Breast epithelium (tissue), 3 donors: ENCODE measurements at regions not wholly inside any gene's neighbourhood (a gene's known extent, or its start where the extent isn't known, plus 50 kb on each side); places are given as distances from the start of the nearest gene placed in this dataset.

Experiments
- CTCF ChIP-seq, 3 donors: fragments of 450-650 bp; IDR thresholded peaks; one replicate each; pipeline ENCODE4 v1.5.1; 2016 to 2017; ENCODE audit warnings: antibody characterized with exemption in 3 of 3, mild to moderate bottlenecking in 3 of 3, moderate library complexity in 3 of 3
- POLR2A ChIP-seq: fragments of 450-650 bp; IDR thresholded peaks from one replicate; pipeline ENCODE4 v1.6.1; 2016; ENCODE audit warnings: antibody characterized with exemption, mild to moderate bottlenecking, moderate library complexity
- POLR2AphosphoS5 ChIP-seq, 3 donors: sonication (generic); formaldehyde crosslinking; IDR thresholded peaks; one replicate each; pipeline ENCODE4 v1.6.1; 2017; ENCODE audit warnings: antibody characterized with exemption in 3 of 3

- no peak for TF ChIP-seq POLR2AphosphoS5 (IDR thresholded peaks at IDR 0.05)
- TF ChIP-seq CTCF (IDR thresholded peaks at IDR 0.05) = no peak
- TF ChIP-seq POLR2A = no peak
Observed at GRCh38 chr18:75574187-75574586, 146.7 kb upstream of the SMIM21 start.
